Rectal smooth muscle tissue (tissue), 1 donor: ENCODE measurements at regions not wholly inside any gene's neighbourhood (a gene's known extent, or its start where the extent isn't known, plus 50 kb on each side); places are given as distances from the start of the nearest gene placed in this dataset.
"Not testable (repeated sequence)": the region's sequence is repeated elsewhere in the genome, so short reads cannot be mapped to it uniquely, and the experiment has no call there.

ENCODE experiments used
- H3K27ac ChIP-seq: one replicate; pipeline ENCODE4 v1.7.0; 2013; ENCODE audit warnings: low read depth, low read length, inconsistent platforms
- H3K27me3 ChIP-seq: one replicate; pipeline ENCODE4 v1.7.0; 2013; ENCODE audit warnings: low read length; ENCODE audit not compliant: control insufficient read depth, insufficient read depth
- H3K36me3 ChIP-seq: one replicate; pipeline ENCODE4 v1.7.0; 2013; ENCODE audit warnings: low read length; ENCODE audit not compliant: control insufficient read depth, insufficient read depth
- H3K4me1 ChIP-seq: one replicate; pipeline ENCODE4 v1.7.0; 2013; ENCODE audit warnings: low read length; ENCODE audit not compliant: control insufficient read depth, insufficient read depth
- H3K4me3 ChIP-seq: one replicate; pipeline ENCODE4 v1.7.0; 2013; ENCODE audit warnings: low read length
- H3K9ac ChIP-seq: one replicate; pipeline ENCODE4 v1.7.0; 2013; ENCODE audit warnings: low read length

DNA sequence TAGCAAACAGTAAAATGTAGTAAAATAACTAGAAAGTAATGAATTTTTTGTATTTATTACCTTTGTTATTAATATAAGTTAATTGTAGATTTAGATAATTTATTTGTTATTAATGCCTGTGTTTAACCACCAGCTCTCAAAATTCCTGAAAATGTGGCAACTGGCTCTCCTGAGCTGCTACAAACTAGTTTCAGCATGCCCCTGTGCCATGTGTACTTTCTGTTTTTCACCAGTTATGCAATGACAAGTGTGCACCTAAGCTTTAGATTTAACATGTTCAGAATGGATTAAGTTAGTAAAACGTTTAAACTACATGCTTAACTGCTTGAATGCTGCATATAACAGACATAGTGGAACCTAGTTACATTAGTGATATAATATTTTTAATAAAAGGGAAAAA, 88.1 kb downstream of the POSTN start:
- H3K4me3 ChIP-seq: no peak overlapping the region
- no peaks in the 10 kb centered on the region for H3K4me1 ChIP-seq
- no peaks in the 10 kb centered on the region for H3K27me3 ChIP-seq
- H3K27ac ChIP-seq: no peak overlapping the region
- no peak overlapping the region for H3K9ac ChIP-seq
- H3K36me3 ChIP-seq: no peaks in the 10 kb centered on the region

DNA sequence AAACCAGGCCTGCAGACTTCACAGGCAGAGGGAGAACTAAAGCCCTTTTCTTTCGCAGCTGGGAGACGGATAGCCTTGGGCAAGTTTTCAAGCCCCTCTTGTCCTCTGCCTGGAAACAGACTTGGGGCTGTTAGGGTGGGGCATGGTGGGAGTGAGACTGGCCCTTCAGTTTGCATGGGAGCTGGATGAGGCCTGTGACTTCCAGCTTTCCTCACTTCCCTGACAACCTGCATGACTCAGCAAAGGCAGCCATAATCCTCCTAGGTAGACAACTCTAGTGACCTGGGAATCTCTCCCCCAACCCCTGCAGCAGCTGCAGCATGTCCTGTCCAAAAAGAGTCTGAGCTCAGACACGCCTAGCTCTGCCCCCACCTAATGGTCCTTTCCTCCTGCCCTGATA, 93.0 kb downstream of the POSTN start:
- H3K4me1 ChIP-seq: no peaks in the 10 kb centered on the region
- H3K27ac ChIP-seq: no peak overlapping the region
- H3K4me3 ChIP-seq: no peak overlapping the region
- no peak overlapping the region for H3K9ac ChIP-seq
- H3K27me3 ChIP-seq: no peaks in the 10 kb centered on the region
- no peaks in the 10 kb centered on the region for H3K36me3 ChIP-seq

DNA sequence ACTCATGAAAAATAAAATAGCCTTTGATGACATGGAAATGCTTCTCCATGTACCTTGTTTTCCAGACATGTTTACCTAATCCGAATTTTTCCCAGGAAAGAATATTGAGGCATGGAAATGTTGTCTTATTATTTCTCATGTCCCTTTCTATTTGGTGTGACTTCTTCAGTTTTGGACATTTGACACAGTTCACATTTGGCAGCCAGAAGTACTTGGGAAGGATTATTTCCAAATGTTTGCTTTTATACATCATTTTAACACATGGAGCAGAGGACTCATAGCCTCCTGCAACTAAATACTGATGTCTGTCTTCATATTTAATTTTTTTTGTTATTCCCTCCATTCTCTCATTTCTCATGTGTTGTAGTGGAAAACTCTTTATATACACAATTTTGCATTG, 94.3 kb downstream of the POSTN start:
- Histone ChIP-seq H3K27me3 (no peaks in the 10 kb centered on the region), H3K36me3 (no peaks in the 10 kb centered on the region), H3K27ac (no peak overlapping the region), H3K4me3 (no peak overlapping the region), H3K9ac (no peak overlapping the region), H3K4me1 (no peaks in the 10 kb centered on the region)

DNA sequence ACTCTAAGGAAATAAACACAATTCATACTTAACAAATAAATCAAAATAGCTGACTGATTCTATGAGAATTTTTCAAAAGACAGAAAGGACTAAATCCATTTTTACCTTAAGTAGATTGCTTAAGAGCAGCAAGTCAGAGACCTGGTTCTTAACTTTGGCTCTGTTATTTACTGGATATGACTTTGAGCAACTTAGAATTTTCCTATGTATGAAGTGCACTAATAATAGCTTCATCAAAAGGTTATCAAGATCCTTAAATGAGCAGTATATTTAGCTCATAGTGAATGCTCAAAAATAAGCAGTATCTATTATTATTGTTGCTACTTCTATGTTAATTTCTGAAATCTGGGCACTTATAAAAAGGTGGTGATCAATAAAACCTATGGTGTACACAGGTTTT, 95.3 kb downstream of the POSTN start:
- H3K27ac ChIP-seq: no peak overlapping the region
- H3K9ac ChIP-seq: no peak overlapping the region
- no peak overlapping the region for H3K4me3 ChIP-seq
- no peaks in the 10 kb centered on the region for H3K27me3 ChIP-seq
- H3K4me1 ChIP-seq: no peaks in the 10 kb centered on the region
- H3K36me3 ChIP-seq: no peaks in the 10 kb centered on the region

DNA sequence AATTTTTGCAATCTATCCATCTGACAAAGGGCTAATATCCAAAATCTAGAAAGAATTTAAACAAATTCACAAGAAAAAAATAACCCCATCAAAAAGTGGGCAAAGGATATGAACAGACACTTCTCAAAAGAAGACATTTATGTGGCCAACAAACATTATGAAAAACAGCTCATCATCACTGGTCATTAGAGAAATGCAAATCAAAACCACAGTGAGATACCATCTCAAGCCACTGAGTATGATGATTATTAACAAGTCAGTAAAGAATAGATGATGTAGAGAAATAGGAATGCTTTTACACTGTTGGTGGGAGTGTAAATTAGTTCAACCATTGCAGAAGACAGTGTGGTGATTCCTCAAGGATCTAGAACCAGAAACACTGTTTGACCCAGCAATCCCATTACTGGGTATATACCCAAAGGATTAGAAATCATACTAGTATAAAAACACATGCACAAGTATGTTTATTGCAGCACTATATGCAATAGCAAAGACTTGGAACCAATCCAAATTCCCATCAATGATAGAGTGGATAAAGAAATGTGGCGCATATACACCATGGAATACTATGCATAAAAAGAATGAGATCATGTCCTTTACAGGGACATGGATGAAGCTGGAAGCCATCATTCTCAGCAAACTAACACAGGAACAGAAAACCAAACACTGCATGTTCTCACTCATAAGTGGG, 96.1 kb downstream of the POSTN start:
- not testable (repeated sequence) for H3K4me1 ChIP-seq, H3K27me3 ChIP-seq, H3K36me3 ChIP-seq, H3K27ac ChIP-seq, H3K4me3 ChIP-seq, H3K9ac ChIP-seq

DNA sequence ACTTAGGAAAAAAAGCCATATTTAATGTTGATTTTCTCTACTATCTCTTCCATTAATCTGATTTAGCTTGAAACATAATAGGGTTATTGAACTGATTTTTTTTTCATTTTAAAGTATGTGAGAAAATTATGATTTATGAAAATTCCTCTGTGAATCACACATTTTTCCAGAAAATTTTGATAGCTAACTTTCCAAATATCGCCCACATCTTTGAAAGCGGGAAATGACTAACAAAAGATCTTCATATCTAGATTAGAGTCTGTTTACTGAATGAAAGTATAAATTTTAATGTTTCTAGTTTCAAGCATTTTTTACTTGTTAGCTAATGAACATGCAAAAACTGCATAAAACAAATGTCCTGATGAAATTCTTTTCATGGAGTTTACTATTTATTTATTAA, 97.4 kb downstream of the POSTN start:
- Histone ChIP-seq H3K36me3 (no peaks in the 10 kb centered on the region), H3K4me1 (no peaks in the 10 kb centered on the region), H3K4me3 (no peak overlapping the region), H3K27ac (no peak overlapping the region), H3K27me3 (no peaks in the 10 kb centered on the region), H3K9ac (no peak overlapping the region)

DNA sequence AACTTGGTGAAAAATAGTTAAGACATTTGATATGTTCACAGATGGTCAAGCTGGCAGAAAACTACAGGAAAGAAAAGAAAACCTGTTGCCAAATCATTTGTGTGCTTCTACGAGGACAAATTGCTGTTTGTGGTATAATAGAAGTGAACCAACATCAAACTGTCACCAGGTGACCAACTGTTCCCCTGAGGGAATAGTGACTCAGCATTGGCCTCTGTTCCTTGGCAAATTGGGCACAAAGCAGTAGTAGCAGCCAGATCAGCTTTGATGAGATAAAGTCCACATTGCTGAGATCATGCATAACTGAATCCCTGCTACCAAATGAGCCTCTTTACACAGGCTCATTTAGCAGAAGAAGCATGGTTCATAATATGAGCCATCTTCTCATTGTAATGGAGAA, 103.5 kb downstream of the POSTN start:
- no peak overlapping the region for H3K4me3 ChIP-seq
- no peak overlapping the region for H3K9ac ChIP-seq
- peaks cover 6% of the 10 kb centered on the region for H3K4me1 ChIP-seq
- no peaks in the 10 kb centered on the region for H3K27me3 ChIP-seq
- H3K36me3 ChIP-seq: no peaks in the 10 kb centered on the region
- no peak overlapping the region for H3K27ac ChIP-seq

DNA sequence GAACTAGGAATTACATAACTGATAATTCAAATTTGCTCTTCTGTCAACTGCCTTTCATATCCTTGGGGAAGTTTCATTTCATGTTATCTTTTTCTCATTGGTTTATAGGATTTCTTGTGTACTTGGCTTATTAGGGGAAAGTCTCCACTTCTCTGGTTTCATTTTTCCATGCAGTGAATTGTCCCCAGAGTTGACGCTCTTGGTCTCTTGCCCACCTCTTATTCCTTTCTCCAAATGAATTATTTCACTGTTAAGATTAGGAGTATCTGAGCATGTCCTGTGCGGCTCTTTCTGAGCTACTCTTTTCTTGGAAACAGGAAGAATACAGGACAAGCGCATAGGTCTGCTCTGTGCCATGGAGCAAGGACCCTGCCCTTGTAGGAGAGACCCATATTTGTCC, 104.8 kb downstream of the POSTN start:
- Histone ChIP-seq H3K27ac (no peak overlapping the region), H3K27me3 (no peaks in the 10 kb centered on the region), H3K36me3 (no peaks in the 10 kb centered on the region), H3K4me3 (no peak overlapping the region), H3K4me1 (peaks cover 6% of the 10 kb centered on the region), H3K9ac (no peak overlapping the region)

DNA sequence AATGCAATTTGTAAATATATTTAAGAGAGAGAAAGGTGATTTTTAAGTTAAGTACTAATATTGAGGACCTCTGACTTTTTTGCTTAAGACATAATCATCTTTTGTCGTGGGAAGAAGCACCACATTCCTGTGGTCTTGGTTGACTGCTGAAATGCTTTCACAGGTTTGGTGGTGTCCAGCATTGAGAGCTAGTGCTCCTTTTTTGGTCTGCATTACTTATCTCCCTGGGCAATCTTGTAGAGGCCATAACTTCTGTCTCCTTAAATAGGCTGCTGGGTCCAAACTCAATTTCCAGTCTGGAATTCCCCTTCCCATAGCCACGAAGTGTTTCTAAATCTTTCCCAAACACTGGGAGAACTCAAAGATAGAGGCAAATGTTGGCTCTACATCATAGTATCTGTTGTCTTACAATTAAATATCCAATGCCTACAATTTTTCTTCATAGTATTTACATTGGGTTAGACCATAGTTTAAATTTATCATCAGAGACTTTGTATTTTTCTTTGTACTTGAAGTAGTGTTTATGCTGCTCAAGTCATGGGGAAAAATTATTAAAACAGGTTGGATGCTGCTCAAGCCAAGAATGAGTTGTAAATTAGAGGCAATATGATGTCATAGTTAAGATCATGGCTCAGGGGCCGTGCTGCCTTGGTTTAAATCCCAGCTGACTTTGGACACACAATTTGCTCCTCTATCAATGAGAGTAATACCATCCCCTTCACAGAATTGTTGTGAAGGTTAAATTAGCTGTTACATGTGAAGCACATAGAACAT, 105.6 kb downstream of the POSTN start:
- H3K27me3 ChIP-seq: no peaks in the 10 kb centered on the region
- H3K36me3 ChIP-seq: no peaks in the 10 kb centered on the region
- no peak overlapping the region for H3K4me3 ChIP-seq
- H3K27ac ChIP-seq: peak overlapping the region; percentile 34
- H3K9ac ChIP-seq: no peak overlapping the region
- H3K4me1 ChIP-seq: peaks cover 6% of the 10 kb centered on the region

DNA sequence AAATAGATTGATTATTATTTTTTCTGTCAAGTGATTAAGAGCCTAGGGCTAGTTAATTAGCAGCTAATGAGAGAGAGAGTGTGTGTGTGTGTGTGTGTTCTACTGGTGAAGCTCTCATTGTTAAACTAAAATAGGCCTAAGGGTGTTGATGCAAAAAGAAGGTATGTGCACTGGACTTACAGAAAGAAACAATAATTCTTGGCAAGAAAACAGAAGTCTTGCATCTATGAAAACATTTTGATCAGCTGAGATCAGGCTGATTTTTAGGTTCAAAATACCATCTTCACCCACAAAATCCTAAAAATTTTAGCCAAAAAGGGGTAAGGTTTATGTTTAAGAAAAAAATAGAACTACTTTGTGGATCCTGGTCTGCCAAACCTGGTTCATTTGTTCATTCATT, 106.5 kb downstream of the POSTN start:
- no peak overlapping the region for H3K9ac ChIP-seq
- peaks cover 6% of the 10 kb centered on the region for H3K4me1 ChIP-seq
- H3K4me3 ChIP-seq: no peak overlapping the region
- no peaks in the 10 kb centered on the region for H3K27me3 ChIP-seq
- no peak overlapping the region for H3K27ac ChIP-seq
- H3K36me3 ChIP-seq: no peaks in the 10 kb centered on the region

DNA sequence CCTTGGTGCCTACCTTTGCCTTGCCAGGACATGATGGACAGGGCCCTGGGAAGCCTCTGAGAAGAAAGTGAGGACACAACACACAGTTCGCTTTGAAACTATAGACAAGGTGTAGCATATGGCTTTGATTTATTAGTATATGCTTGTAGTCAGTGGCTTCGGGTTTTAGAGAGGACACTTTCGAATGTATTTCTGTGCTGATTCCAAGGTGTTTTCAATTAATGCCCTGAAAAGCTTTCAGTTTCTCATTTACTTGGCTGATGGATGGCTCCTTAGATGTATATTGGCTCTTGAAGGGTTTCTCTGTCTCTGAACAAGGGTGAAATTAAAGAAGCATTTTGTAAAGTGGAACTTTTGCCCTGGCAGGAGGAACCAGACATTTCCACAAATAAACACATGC, 106.9 kb downstream of the POSTN start:
- Histone ChIP-seq H3K27ac (no peak overlapping the region), H3K27me3 (no peaks in the 10 kb centered on the region), H3K4me1 (peaks cover 6% of the 10 kb centered on the region), H3K9ac (no peak overlapping the region), H3K4me3 (no peak overlapping the region), H3K36me3 (no peaks in the 10 kb centered on the region)

DNA sequence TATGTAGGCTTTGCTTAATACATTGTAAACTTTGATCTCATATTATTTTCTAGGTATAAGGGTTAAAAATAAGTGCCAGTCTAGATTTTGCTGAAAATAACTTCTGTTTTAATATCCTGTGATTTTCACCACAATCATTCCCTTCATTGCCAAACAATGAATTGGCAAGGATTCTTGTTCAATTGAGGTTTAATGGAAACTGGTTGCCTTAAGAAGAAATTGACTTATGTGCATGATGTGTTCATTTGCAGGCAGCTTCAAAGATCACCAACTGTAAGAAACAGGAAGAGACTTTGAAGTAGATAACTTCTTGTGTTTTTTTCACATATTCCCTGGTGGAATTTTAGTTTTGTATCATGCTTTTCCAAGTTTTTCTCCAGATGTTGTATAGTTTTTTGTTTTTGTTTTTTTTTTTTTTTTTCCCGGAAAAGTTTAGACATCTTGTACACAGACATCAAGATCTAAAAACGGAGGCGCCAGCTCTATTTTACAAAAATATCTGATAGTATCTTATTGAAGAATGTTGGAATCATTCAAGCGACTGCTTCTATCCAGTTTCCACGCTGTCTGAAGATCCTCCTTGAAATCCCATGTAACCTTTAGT, 108.3 kb downstream of the POSTN start:
- Histone ChIP-seq H3K4me3 (no peak overlapping the region), H3K9ac (no peak overlapping the region), H3K4me1 (peaks cover 6% of the 10 kb centered on the region), H3K27ac (no peak overlapping the region), H3K27me3 (no peaks in the 10 kb centered on the region), H3K36me3 (no peaks in the 10 kb centered on the region)

DNA sequence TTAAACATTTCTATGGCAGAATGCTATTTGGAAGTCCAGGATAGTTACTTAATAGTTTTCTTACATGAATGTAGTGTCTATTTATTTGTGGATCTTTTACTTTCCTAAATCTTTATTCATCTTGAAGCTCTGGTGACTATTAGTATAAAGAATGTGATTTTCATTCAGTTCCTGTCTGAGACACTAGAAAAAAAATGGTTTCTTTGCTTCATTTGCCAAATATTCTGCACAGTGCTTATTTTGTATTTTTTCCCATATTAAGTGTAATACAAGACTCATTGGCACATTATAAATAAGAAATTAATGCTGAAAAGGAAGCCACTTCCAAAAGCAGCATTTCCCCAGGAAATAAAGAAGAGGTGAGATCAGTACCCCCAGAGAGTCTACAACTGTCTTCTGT, 109.8 kb downstream of the POSTN start:
- Histone ChIP-seq H3K27ac (no peak overlapping the region), H3K27me3 (no peaks in the 10 kb centered on the region), H3K4me3 (no peak overlapping the region), H3K36me3 (no peaks in the 10 kb centered on the region), H3K4me1 (peaks cover 6% of the 10 kb centered on the region), H3K9ac (no peak overlapping the region)
